WTC11 (cell line): ENCODE measurements at regions not wholly inside any gene's neighbourhood (a gene's known extent, or its start where the extent isn't known, plus 50 kb on each side); places are given as distances from the start of the nearest gene placed in this dataset.

Source experiments
- ATAC-seq: fragments of 200-7000 bp; cut with Tn5 transposase; 2 replicates; pipeline ENCODE4 v1.10.0; 2021; ENCODE audit warnings: mild to moderate bottlenecking, moderate library complexity
- CTCF ChIA-PET: fragments of 300-600 bp; sonication (Branson Sonifier 250); formaldehyde crosslinking; loops from one replicate; lab custom pipeline; 2021; ENCODE audit warnings: antibody characterized with exemption; lab: Charles Lee
- POLR2A ChIA-PET: fragments of 350-600 bp; sonication (Branson Sonifier 250); formaldehyde crosslinking; loops from one replicate; lab custom pipeline; 2021; ENCODE audit warnings: antibody characterized with exemption; lab: Charles Lee
- DNase-seq: peaks from one replicate; pipeline ENCODE4 v3.0.0; 2021; ENCODE audit warnings: low spot score
- H3K27ac Mint-ChIP-seq: 2 replicates; pipeline ENCODE4 v1.8.0; 2021; ENCODE audit warnings: mixed read lengths
- H3K27me3 Mint-ChIP-seq: 2 replicates; pipeline ENCODE4 v1.8.0; 2021; ENCODE audit warnings: low read depth, mild to moderate bottlenecking, moderate library complexity, mixed read lengths
- H3K36me3 Mint-ChIP-seq: 2 replicates; pipeline ENCODE4 v1.8.0; 2021; ENCODE audit warnings: mixed read lengths
- H3K4me1 Mint-ChIP-seq: 2 replicates; pipeline ENCODE4 v1.8.0; 2022; ENCODE audit warnings: mixed read lengths
- H3K4me3 Mint-ChIP-seq: 2 replicates; pipeline ENCODE4 v1.8.0; 2021; ENCODE audit warnings: mild to moderate bottlenecking, moderate library complexity, mixed read lengths
- H3K9me3 Mint-ChIP-seq: 2 replicates; pipeline ENCODE4 v1.8.0; 2021; ENCODE audit warnings: mixed read lengths
- CREB1 ChIP-seq: sonication (generic); formaldehyde crosslinking; IDR thresholded peaks from 2 replicates; pipeline ENCODE4 v1.8.0; 2023; ENCODE audit warnings: mild to moderate bottlenecking, missing genetic modification reagents
- FOXJ3 ChIP-seq: sonication (generic); formaldehyde crosslinking; IDR thresholded peaks from 2 replicates; pipeline ENCODE4 v1.9.0; 2021; ENCODE audit warnings: missing genetic modification reagents, mild to moderate bottlenecking, borderline replicate concordance
- FOXP1 ChIP-seq: sonication (generic); formaldehyde crosslinking; IDR thresholded peaks from 2 replicates; pipeline ENCODE4 v1.8.0; 2022; ENCODE audit warnings: missing genetic modification reagents, mild to moderate bottlenecking, moderate library complexity, borderline replicate concordance
- GRHL2 ChIP-seq: fragments of 250-450 bp; sonication (Bioruptor Pico); IDR thresholded peaks from 2 replicates; pipeline ENCODE4 v1.8.0; 2022; ENCODE audit warnings: mild to moderate bottlenecking, moderate library complexity; ENCODE audit not compliant: insufficient replicate concordance, severe bottlenecking
- IRF2 ChIP-seq: sonication (generic); formaldehyde crosslinking; IDR thresholded peaks from 2 replicates; pipeline ENCODE4 v1.8.0; 2022; ENCODE audit warnings: low read depth, missing genetic modification reagents, borderline replicate concordance
- JUN ChIP-seq: sonication (generic); formaldehyde crosslinking; IDR thresholded peaks from 2 replicates; pipeline ENCODE4 v1.8.0; 2023; ENCODE audit warnings: mild to moderate bottlenecking, missing genetic modification reagents
- KAT7 ChIP-seq: sonication (generic); formaldehyde crosslinking; IDR thresholded peaks from 2 replicates; pipeline ENCODE4 v1.8.1; 2023; ENCODE audit warnings: missing genetic modification reagents, mild to moderate bottlenecking, borderline replicate concordance
- MXD4 ChIP-seq: fragments of 250-450 bp; sonication (Bioruptor Pico); IDR thresholded peaks from 2 replicates; pipeline ENCODE4 v1.8.0; 2021; ENCODE audit warnings: mild to moderate bottlenecking, moderate library complexity, borderline replicate concordance
- NFE2L1 ChIP-seq: sonication (generic); formaldehyde crosslinking; IDR thresholded peaks from 2 replicates; pipeline ENCODE4 v1.8.1; 2023; ENCODE audit warnings: missing genetic modification reagents
- NR1H2 ChIP-seq: sonication (generic); formaldehyde crosslinking; IDR thresholded peaks from 2 replicates; pipeline ENCODE4 v1.9.0; 2021; ENCODE audit warnings: mild to moderate bottlenecking, moderate library complexity, missing genetic modification reagents
- SMAD3 ChIP-seq: sonication (generic); formaldehyde crosslinking; IDR thresholded peaks from 2 replicates; pipeline ENCODE4 v1.8.0; 2022; ENCODE audit warnings: missing genetic modification reagents, mild to moderate bottlenecking, borderline replicate concordance
- TCF7 ChIP-seq: sonication (generic); formaldehyde crosslinking; IDR thresholded peaks from 2 replicates; pipeline ENCODE4 v1.8.0; 2022; ENCODE audit warnings: mild to moderate bottlenecking, low read depth, missing genetic modification reagents, moderate library complexity
- TEAD4 ChIP-seq: sonication (generic); formaldehyde crosslinking; IDR thresholded peaks from 2 replicates; pipeline ENCODE4 v1.8.0; 2022; ENCODE audit warnings: mild to moderate bottlenecking, missing genetic modification reagents
- ZNF121 ChIP-seq: sonication (generic); formaldehyde crosslinking; IDR thresholded peaks from 2 replicates; pipeline ENCODE4 v1.8.0; 2023; ENCODE audit warnings: missing genetic modification reagents
- TF ChIP-seq, protein P1 (sequence below): fragments of 250-450 bp; sonication (Bioruptor Pico); IDR thresholded peaks from 2 replicates; pipeline ENCODE4 v1.8.0; 2021; ENCODE audit warnings: mild to moderate bottlenecking
- TF ChIP-seq, protein P2 (sequence below): sonication (generic); formaldehyde crosslinking; IDR thresholded peaks from 2 replicates; pipeline ENCODE4 v1.8.0; 2022; ENCODE audit warnings: mild to moderate bottlenecking, missing genetic modification reagents
- TF ChIP-seq, protein P3 (sequence below): fragments of 250-450 bp; sonication (Bioruptor Pico); conservative IDR thresholded peaks from 2 replicates; pipeline ENCODE4 v1.9.0; 2021; ENCODE audit warnings: mild to moderate bottlenecking
- TF ChIP-seq, protein P4 (sequence below): sonication (generic); formaldehyde crosslinking; IDR thresholded peaks from 2 replicates; pipeline ENCODE4 v1.8.1; 2023; ENCODE audit warnings: mild to moderate bottlenecking, missing genetic modification reagents, moderate library complexity
- TF ChIP-seq, protein P5 (sequence below): sonication (generic); formaldehyde crosslinking; IDR thresholded peaks from 2 replicates; pipeline ENCODE4 v1.8.0; 2022; ENCODE audit warnings: mild to moderate bottlenecking, missing genetic modification reagents

DNA sequence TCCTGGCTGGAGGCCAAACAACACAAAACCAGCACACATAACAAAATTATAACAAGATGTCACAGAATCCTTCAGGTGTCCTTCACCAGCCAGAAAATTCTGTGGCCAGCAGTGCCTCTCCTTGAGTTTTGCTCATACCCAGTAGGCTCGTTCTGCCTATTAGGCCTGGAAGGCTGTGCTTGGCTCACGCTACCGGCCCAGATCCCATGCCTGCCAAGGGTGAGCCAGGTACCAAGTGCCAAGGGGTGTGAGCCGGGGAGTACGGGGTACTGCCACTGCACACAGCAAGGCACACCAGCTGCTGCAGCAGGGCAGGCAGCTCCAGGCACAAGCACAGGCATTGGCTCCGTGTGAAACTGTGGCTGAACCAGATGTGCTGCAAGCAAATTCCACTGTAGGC lies 1562.0 kb downstream of the REEP3 start:
- no peak overlapping the region for H3K27ac Mint-ChIP-seq
- peaks cover 41% of the 10 kb centered on the region for H3K36me3 Mint-ChIP-seq
- POLR2A ChIA-PET = no interaction called here
- no peaks in the 10 kb centered on the region; the same call in 1 of the 2 replicates for H3K27me3 Mint-ChIP-seq
- no peaks in the 10 kb centered on the region for H3K4me1 Mint-ChIP-seq
- DNase-seq (no peak), ATAC-seq (no peak)
- H3K9me3 Mint-ChIP-seq = peaks cover 66% of the 10 kb centered on the region
- H3K4me3 Mint-ChIP-seq = no peak overlapping the region
- TF ChIP-seq, protein P1, sequence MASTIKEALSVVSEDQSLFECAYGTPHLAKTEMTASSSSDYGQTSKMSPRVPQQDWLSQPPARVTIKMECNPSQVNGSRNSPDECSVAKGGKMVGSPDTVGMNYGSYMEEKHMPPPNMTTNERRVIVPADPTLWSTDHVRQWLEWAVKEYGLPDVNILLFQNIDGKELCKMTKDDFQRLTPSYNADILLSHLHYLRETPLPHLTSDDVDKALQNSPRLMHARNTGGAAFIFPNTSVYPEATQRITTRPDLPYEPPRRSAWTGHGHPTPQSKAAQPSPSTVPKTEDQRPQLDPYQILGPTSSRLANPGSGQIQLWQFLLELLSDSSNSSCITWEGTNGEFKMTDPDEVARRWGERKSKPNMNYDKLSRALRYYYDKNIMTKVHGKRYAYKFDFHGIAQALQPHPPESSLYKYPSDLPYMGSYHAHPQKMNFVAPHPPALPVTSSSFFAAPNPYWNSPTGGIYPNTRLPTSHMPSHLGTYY (CRISPR knock-in tag) = no peak
- CTCF ChIA-PET = no interaction called here

DNA sequence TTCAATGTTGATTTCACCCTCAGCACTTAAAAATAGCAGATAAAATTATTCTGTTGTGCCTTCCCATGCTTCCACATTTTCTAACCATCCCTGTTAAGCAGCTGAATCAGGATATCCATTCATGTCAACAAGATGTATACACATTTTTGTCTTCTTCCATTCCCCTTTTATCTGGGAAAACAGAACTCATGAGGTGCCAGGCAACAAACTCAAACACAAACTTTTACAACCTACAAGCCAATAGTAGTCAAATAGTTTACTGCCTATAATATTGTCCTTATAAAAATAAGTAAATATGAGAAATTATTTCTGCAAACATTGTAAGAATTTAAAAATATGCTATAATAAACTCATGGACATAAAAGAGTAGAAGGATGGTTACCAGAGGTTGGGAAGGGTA lies 1569.8 kb downstream of the REEP3 start:
- no peak for DNase-seq
- TF ChIP-seq, protein P2, sequence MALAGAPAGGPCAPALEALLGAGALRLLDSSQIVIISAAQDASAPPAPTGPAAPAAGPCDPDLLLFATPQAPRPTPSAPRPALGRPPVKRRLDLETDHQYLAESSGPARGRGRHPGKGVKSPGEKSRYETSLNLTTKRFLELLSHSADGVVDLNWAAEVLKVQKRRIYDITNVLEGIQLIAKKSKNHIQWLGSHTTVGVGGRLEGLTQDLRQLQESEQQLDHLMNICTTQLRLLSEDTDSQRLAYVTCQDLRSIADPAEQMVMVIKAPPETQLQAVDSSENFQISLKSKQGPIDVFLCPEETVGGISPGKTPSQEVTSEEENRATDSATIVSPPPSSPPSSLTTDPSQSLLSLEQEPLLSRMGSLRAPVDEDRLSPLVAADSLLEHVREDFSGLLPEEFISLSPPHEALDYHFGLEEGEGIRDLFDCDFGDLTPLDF (CRISPR knock-in tag) = no peak
- TF ChIP-seq, protein P3, sequence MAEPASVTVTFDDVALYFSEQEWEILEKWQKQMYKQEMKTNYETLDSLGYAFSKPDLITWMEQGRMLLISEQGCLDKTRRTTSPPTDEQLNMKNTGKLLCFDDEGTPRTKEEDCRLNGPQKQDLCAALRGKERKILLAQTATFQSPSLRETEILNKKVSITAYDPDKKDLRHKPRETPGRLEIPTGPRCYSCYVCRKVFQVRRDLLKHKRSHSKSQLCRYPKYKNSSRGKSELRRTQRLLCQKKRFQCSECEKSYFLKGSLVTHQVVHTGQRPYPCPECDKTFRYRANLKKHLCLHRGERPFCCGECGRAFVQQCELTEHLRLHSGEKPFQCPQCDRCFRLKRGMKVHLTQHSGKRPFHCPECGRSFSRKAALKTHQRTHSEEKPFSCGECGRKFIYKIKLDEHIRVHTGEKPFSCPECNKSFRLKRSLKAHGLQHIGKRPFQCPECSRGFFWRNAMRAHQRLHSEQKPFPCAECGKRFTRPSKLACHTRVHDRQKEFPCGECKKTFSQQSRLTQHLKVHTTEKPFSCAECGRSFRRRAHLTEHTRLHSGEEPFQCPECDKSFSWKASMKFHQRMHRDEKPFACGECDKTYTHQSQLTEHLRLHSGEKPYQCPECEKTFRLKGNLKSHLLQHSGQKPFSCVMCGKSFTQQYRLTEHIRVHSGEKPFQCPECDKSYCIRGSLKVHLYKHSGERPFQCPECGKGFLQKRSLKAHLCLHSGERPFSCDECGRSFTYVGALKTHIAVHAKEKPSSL (CRISPR knock-in tag) = no peak
- no peak for TF ChIP-seq NR1H2 (CRISPR knock-in tag)
- no peak for TF ChIP-seq JUN (CRISPR knock-in tag)
- no peak for TF ChIP-seq ZNF121
- no peak for TF ChIP-seq TCF7 (CRISPR knock-in tag)
- TF ChIP-seq GRHL2 (CRISPR knock-in tag) = no peak
- TF ChIP-seq FOXP1 (CRISPR knock-in tag) = no peak
- TF ChIP-seq, protein P1 (CRISPR knock-in tag) = no peak
- no peak for TF ChIP-seq CREB1 (CRISPR knock-in tag)
- no peak for TF ChIP-seq NFE2L1
- TF ChIP-seq, protein P4, sequence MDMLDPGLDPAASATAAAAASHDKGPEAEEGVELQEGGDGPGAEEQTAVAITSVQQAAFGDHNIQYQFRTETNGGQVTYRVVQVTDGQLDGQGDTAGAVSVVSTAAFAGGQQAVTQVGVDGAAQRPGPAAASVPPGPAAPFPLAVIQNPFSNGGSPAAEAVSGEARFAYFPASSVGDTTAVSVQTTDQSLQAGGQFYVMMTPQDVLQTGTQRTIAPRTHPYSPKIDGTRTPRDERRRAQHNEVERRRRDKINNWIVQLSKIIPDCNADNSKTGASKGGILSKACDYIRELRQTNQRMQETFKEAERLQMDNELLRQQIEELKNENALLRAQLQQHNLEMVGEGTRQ (CRISPR knock-in tag) = no peak
- no peak for TF ChIP-seq SMAD3
- no peak for TF ChIP-seq KAT7 (CRISPR knock-in tag)
- no peak for TF ChIP-seq MXD4 (CRISPR knock-in tag)
- TF ChIP-seq, protein P5, sequence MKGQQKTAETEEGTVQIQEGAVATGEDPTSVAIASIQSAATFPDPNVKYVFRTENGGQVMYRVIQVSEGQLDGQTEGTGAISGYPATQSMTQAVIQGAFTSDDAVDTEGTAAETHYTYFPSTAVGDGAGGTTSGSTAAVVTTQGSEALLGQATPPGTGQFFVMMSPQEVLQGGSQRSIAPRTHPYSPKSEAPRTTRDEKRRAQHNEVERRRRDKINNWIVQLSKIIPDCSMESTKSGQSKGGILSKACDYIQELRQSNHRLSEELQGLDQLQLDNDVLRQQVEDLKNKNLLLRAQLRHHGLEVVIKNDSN (CRISPR knock-in tag) = no peak
- no peak for TF ChIP-seq IRF2 (CRISPR knock-in tag)
- TF ChIP-seq FOXJ3 (CRISPR knock-in tag) = no peak
- TF ChIP-seq TEAD4 (CRISPR knock-in tag) = no peak
- TF ChIP-seq, all 79 proteins: peak for 0
- Mint-ChIP-seq H3K4me3 (no peak overlapping the region), H3K9me3 (peaks cover 35% of the 10 kb centered on the region), H3K27me3 (no peaks in the 10 kb centered on the region), H3K4me1 (no peaks in the 10 kb centered on the region), H3K27ac (no peak overlapping the region), H3K36me3 (peaks cover 3% of the 10 kb centered on the region; the same call in 1 of the 2 replicates)
- POLR2A ChIA-PET = no interaction called here
- ATAC-seq = no peak
- CTCF ChIA-PET = no interaction called here
